NOMO-1 treated with dmso at 0.1 percent for 144 hours (cell line): ENCODE measurements at regions not wholly inside any gene's neighbourhood (a gene's known extent, or its start where the extent isn't known, plus 50 kb on each side); places are given as distances from the start of the nearest gene placed in this dataset.
A peak's percentile ranks its signal among the peaks of the same experiment; 100 is the strongest.
"Not testable (repeated sequence)": the region's sequence is repeated elsewhere in the genome, so short reads cannot be mapped to it uniquely, and the experiment has no call there.

Experiments
- DNase-seq: peaks from one replicate; lab custom pipeline; 2025; ENCODE audit not compliant: unreplicated experiment; lab: John Stamatoyannopoulos, UW

DNA sequence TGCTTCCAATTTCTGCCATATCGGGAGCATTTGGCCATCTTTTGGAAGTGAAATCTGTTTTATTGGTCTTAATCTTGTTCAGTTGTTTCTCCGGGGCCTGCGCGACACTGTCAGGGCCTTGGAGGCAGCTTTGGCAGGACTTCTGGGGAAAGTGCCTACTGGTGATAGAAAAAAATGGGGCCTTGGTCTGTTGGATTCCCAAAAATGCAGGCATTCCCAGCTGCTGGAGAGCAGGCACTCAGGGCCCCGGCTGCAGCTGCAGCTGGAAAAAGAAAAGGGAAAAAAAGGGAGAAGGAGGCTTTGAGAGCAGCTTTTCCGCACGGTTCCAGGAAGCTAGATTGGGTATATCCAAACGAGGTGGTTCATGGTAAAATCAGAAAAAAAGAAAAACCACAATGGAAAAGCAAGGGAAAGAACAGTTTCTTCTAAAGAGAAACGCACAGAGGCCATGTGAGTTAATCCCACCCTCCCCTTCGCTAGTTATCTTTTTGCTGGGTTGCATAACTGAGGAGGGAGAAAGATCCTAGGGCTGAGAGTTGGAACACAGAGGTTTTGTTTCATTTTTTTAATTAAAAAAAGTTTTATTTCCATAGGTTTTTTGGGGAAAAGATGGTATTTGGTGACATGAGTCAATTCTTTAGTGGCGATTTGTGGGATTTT, 134.7 kb upstream of the RFLNA start:
- DNase-seq, result no peak

GRCh38 chr12:124161402-124161801, 133.5 kb upstream of the RFLNA start:
- DNase-seq, result not testable (repeated sequence)

GRCh38 chr12:124162151-124163110, 132.5 kb upstream of the RFLNA start:
- no peak for DNase-seq

- DNase-seq, result no peak
These were observed 129.2 kb upstream of the RFLNA start for GRCh38 chr12:124165695-124166094.

- no peak for DNase-seq
These were observed 127.8 kb upstream of the RFLNA start for GRCh38 chr12:124167141-124167540.

DNA sequence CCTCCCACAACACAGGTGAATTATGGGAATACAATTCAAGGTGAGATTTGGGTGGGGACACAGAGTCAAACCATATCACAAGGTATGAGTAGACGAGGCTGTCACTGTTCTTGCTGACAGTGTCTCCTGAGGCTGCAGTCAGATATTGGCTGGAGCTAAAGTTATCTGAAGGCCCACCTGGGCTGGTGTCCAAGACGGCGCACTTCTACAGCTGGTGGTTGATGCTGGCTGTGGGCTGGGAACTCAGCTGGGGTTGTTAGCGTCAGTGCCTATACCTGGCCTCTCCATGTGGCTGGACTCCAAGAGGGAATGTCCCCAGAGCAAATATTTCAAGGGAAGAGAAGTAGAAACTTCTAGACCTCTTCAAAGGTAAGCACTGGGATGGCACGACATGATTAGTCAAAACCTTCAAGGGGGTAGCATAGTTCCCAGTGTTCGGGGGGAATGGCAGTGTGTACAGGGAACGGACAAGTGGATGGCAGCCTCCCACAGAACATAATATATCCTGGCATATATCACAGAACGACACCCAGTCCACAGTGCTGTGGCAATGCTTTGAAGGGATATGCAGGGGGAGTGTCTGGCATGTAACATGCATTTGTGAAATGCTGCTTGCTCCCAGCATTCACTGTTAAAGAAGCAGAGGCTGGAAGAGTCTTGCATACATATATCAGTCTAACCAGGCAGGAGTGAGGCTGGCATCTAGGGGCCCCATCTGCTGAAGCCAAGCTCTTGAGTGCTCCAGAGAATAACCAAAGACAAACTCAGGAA, 126.7 kb upstream of the RFLNA start:
- no peak for DNase-seq

DNA sequence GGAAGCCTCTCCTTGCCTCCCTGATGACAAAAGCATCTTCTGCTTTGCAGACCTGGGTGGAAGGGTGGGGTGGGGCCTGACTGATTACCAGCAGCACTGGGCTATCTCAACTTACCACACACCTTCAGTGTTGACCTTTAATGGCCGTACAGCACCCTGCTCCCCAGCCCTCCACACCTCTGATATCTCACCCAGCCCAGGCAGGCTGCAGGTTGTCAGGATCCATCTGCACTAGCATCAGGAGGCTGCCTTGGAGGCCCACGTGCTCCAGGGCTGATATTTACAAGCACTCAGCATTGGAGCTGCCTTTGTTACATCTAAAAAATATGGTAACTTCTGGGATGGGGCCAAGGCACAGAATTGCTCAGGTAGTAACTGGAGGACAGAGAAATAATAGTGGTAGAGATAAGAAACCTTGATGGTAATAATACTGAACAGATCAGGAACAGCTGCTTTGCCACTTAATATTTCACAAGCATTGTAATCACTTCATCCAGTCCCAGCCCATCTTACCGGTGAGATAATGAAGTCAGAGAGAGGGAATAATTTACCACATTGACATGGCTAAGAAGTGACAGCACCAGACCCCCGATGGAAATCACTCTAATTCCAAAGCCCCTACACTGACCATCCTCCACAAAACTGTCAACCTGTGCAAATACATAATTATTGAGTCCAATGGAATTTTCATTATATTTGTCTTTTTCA, 125.2 kb upstream of the RFLNA start:
- DNase-seq, result no peak

DNA sequence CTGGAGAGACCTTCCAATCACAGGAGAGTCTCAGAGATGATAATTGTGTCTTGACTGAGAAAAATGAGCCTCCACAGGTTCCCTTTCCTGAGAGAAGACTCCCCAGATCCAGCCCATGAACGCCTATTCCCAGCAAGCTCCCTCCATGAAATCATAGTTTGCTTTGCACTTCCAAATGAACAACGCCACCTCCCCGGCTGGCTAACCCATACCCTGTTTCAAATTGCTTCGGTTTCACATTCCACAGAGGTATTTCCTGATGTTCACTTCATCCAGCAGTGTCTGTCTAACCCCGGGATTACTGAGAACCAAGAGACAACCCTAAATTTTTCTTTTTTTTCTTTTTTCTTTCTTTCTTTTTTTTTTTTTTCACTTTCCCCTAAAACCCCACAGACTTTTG, 124.1 kb upstream of the RFLNA start:
- DNase-seq, result no peak

- peak; percentile 53 for DNase-seq
These were observed 123.5 kb upstream of the RFLNA start for GRCh38 chr12:124171231-124171979.

DNA sequence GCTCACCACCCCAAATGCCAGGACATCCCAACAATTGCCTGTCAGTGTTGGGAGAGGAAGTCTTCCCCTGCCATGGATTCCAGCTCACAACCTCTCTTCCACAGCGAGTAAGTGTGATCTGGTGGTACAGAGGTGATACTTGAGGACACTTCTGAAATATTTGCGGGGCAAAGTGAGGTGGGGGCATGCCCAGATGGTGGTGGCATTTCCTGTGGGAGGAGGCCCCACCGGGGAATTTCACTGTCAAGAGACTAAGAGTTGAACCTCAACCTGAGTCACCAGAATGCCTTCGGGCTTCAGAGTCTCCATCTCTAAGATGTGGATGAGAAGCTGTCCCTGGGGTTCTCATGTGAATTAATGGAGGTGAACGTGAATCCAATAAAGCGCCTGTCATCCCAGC, 122.3 kb upstream of the RFLNA start:
- DNase-seq, result no peak

- DNase-seq, result no peak
These were observed 121.2 kb upstream of the RFLNA start for GRCh38 chr12:124173692-124174091.

- no peak for DNase-seq
These were observed 120.2 kb upstream of the RFLNA start for GRCh38 chr12:124174451-124175348.

DNA sequence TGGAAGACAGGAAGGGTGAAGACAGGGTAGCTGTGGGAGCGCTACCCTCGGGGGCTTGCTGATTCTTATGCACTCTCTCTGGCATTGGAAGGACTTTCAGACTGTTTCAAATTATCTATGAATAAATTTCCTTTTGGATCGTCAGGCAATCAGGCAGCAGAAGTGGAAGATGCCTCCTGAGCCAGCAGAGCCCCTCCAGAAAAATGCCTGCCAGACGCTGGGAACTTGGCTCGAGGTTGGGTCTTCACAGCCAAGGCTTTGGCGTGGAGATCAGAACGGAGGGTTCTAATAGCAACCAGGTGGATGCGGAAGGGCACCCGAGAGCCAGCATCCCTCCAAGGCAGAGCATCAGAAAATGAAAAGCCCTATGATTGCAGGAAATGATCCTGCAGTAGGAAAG, 119.2 kb upstream of the RFLNA start:
- DNase-seq, result no peak

GRCh38 chr12:124177276-124177950, 117.5 kb upstream of the RFLNA start:
- DNase-seq, result no peak

DNA sequence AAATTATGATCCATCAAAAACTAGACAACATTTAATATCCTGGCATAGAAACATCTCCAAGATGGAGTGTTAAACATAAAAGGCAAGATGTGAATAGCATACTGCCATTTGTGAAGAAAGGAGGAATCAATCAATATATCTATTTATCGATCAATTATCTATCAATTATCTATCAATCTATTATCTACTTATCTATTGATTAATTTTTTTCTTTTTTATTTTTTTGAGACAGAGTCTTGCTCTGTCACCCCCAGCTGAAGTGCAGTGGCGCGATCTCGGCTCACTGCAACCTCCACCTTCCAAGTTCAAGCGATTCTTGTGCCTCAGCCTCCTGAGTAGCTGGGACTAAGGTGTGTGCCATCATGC, 117.0 kb upstream of the RFLNA start:
- DNase-seq, result no peak

DNA sequence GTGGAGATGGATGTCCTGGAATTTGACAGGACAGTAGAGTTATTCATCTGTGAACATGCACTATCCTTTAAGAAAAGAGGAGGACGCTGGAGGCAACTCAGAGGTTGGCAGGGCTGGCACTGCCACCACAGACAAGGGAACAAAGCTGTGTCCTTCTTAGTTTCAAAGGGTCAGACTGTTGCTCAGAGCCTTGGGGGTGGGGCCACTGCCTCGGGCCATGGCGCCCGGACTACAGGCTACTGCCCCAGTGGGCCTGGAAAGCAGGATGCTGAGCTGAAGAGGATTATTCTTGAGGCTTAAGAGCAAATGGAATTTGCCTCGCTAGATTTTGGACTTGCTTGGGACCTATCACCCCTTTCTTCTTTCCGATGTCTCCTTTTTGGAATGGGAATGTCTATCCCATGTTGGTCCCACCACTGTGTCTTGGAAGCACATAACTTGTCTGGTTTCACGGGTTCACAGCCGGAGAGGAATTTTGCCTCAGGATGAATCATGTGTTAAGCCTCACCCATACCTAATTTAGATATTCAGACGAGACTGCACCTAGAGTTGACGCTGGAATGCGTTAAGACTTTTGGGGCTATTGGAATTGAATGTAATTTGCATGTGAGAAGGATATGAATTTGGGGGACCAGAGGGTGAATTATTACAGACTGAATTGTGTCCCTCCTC, 114.8 kb upstream of the RFLNA start:
- no peak for DNase-seq

DNA sequence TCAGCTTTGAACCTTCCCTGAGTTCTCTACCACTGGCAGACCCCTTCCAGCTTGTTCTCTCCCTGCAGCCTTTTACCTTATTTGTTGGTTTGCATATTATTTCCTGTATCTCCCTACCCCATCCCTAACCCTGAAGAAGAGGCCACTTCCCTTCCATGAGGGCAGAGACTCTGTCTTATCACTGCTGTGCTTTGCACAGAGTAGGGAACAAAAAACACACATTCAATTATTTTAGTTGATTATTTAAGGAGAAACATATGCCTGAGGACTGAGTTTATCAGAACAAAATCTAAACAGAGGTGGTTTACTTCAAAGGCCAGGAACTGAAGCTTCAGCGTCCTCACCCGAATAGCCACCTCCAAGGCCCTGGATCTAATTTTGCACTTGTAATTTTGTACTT, 111.7 kb upstream of the RFLNA start:
- no peak for DNase-seq

- DNase-seq, result no peak
These were observed 110.4 kb upstream of the RFLNA start for GRCh38 chr12:124184456-124184855.
